Stomach (tissue), 4 donors: ENCODE measurements at regions not wholly inside any gene's neighbourhood (a gene's known extent, or its start where the extent isn't known, plus 50 kb on each side); places are given as distances from the start of the nearest gene placed in this dataset.

Source experiments
- CTCF ChIP-seq, 7 experiments: fragments of 450-650 bp in 4 of 7; fragments of 200-600 bp in 3 of 7; sonication (generic) in 3 of 7; IDR thresholded peaks; one replicate each; pipeline ENCODE4 v1.5.1; 2016 to 2019; ENCODE audit warnings: antibody characterized with exemption in 7 of 7, control low read depth in 2 of 7, mild to moderate bottlenecking in 1 of 7
- EP300 ChIP-seq: sonication (generic); formaldehyde crosslinking; IDR thresholded peaks from one replicate; pipeline ENCODE4 v1.6.1; 2017; ENCODE audit warnings: antibody characterized with exemption
- POLR2A ChIP-seq, 4 donors: fragments of 450-650 bp; IDR thresholded peaks; one replicate each; pipeline ENCODE4 v1.6.1; 2016; ENCODE audit warnings: antibody characterized with exemption in 4 of 4, control low read depth in 2 of 4, mild to moderate bottlenecking in 1 of 4, moderate library complexity in 1 of 4
- POLR2AphosphoS5 ChIP-seq, 3 donors: sonication (generic); formaldehyde crosslinking; IDR thresholded peaks; one replicate each; pipeline ENCODE4 v1.6.1; 2016; ENCODE audit warnings: antibody characterized with exemption in 3 of 3

GRCh38 chr7:26052706-26053105, 99.3 kb upstream of the NFE2L3 start:
- TF ChIP-seq CTCF (IDR thresholded peaks at IDR 0.05): no peak
- no peak for TF ChIP-seq POLR2AphosphoS5 (IDR thresholded peaks at IDR 0.05)
- no peak for TF ChIP-seq POLR2A (IDR thresholded peaks at IDR 0.05)
- no peak for TF ChIP-seq EP300
